ENCODE measurements at regions not wholly inside any gene's neighbourhood (a gene's known extent, or its start where the extent isn't known, plus 50 kb on each side); places are given as distances from the start of the nearest gene placed in this dataset.
"Not testable (repeated sequence)": the region's sequence is repeated elsewhere in the genome, so short reads cannot be mapped to it uniquely, and the experiment has no call there.

DNA sequence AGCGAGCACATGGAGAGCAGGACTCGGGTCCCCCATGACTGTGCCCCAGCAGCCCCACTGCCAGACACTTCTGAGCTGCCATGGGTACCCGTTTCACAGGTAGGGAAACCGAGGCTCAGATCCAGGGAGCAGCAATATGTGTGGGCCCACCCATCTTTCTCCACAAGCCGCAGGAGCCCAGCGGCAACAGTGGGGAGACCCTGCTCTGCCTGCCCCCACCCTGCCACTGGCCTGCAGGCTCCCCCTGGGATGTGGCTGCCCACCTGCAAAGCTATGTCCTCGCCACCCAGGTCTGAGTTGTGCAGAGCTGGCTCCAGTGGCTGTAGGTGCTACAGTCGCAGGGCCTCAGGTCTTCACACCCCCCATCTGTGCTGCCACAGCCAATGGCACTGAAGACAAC, 50.6 kb upstream of the C1QTNF9B start:
- no peak for DNase-seq

DNA sequence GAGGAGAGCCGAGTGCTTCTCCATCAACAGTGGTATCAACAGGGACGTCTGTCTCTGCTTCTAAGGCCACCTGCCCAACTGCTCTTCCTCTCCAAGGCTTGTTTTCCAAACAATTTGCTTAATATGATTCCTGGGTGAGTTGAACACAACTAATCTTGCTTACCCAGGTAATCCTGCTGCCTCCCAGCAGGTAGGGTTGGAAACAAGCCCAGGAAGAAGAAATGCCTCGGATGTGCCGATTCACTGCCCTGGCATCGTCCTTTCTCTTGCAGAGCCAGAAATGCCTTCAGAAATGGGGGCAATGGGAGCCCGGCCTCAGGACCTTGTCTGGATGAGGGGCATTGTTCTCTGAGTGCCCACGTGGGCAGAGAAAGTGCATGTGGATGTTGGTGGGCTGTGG, 51.9 kb upstream of the C1QTNF9B start:
- DNase-seq: no peak

DNA sequence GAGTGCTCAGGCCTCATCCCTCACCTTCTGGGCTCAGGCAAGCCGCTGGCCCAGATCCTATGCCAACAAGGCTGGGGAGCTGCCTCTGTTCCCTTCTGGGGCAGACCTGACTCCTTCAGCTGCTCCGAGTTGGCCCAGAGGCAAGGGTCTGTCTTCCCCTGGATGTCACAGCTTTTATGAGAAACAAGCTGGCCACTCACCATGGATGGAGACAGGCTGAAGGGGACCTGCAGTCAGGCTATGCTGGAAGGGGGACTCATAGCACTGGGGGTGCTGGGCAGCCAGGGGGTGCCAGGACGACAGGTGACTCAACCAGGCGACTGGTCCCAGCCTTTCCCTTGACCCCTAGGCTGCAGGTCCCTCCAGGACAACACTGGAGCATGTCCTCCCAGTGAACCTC, 52.4 kb upstream of the C1QTNF9B start:
- DNase-seq: no peak

DNA sequence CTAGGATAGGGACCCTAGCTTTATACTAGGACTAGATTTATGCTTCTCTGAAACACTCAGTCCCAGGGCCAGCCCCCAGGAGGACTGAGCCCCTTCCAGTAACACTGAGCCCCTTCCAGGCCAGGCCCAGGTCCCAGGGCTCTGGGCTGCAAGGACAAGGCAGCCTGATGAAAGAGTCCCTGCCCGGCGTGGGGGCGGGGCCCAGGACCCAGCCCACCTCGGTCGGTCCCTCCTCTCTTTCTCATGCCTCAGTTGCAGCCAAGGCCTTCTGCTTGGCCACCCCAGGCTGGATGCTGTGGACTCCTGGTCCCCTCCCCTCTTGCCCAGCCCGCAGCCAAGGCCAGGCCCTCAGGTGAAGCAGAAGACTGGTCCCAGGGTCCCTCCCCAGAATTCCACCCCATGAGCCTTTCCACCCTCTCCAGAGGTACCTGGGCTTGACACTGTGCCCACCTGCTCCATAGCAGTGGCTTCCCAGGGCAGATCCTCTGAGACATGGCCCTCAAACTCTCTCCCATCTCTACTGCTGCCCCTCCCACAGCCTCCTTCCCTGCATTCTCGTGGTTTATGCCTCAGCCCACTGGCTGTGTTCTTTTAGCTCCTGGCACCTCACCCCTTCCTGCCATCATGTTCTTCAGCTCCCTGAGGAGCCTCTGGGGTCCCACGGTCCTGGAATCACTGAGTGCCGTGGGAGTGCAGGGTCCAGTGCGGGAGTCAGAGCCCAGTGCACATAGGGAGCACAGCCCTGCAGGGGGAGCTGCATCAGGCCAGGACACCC, 53.6 kb upstream of the C1QTNF9B start:
- no peak for DNase-seq

DNA sequence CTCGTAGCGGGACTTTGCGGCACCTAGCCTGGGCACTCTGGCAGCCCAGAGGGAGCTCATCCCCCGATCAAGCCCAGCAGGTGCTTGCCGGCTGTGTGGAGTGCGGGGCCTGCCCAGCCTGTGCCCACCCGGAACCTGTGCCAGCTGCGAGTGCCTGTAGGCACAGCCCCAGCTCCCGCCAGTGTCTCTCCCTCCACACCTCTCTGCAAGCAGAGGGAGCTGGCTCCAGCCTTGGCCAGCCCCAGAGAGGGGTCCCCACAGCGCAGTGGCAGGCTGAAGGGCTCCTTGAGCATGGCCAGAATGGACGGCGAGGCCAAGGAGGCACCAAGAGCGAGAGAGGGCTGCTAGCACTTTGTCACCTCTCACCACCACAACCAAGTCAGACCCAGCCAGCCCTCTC, 55.5 kb upstream of the C1QTNF9B start:
- no peak for DNase-seq

DNA sequence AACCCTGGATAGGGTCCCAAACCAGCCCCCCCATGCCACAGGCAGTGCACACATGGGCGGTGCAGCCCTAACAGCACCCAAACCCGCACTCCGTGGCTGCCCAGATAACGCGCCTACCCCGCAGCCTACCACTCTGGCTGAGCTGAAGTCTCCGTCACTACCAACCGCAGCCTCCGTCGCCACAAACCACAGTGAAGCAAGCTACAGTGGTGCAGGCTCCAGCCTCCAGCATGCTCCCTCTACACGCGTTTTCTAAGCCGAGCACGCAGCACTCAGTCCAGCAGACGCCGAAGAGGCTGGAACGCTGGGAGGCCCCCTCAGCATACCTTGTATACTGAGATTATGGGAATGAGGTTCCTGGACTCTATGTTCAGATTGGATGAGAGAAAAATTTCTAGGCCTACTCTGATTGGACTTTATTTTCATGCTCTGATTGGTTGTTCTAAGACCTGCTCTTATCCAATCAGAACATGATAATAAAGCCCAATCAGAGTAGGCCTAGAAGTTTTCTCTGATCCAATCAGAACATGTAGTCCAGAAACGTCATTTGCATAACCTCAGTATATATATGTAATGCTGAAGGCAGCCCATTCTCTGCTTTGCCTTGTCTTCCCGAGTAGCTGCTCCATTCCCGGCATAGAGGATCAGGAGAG, 56.7 kb upstream of the C1QTNF9B start:
- no peak for DNase-seq

DNA sequence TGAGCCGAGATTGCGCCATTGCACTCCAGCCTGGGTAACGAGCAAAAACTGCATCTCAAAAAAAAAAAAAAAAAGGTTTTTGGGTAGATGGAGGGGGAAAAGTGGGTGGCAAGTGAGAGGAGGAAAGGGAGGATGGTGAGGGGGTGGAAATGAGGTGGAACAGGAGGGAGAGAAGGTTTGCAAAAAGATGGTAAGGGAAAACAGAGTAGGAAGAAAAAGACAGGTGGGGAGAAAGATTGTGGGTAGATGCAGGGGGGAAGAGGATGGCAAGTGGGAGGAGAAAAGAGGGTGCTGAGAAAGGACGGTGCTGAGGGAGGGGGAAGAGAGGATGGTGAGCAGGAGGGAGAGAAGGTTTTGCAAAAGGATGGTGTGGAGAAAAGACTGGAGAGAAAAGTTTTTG, 57.8 kb upstream of the C1QTNF9B start:
- no peak for DNase-seq

DNA sequence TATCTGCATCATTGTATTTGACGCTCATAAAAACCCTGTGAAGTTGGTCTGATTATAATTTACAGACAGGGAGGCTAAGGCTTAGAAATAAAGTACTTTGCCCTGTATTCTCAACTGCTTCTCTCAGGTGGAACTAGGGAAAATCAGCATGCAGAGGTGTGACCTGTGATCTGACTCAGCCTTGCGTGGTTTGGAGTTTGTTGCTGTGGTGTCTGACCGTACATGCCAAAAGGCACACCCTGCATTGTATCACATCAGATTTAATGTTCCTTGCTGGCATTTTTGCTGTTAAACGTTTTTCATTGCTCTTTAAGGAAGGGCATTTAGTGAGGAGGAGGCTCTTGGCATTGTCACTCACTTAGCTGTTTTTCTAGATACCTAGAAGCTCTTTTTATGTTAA, 58.8 kb upstream of the C1QTNF9B start:
- peak; percentile 20 for DNase-seq

DNA sequence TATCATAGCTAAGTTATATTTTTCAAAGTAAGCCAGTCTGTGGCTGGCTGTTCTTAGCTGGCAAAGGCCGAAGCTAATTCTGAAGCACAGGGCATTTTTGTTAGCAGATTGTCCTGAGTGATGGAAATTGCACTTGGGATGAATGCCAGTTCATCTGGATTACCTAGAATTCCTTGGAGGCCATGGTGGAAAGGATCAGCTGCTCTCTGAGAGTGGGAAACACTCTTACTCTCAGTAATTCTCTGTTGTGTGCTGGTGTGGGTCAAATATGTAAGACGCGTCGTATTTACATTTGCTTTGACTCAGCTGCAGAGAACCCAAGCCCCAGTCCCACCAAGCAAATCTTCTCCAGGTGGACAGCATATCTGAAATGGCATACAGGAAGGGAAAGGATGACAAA, 60.7 kb upstream of the C1QTNF9B start:
- DNase-seq: no peak

DNA sequence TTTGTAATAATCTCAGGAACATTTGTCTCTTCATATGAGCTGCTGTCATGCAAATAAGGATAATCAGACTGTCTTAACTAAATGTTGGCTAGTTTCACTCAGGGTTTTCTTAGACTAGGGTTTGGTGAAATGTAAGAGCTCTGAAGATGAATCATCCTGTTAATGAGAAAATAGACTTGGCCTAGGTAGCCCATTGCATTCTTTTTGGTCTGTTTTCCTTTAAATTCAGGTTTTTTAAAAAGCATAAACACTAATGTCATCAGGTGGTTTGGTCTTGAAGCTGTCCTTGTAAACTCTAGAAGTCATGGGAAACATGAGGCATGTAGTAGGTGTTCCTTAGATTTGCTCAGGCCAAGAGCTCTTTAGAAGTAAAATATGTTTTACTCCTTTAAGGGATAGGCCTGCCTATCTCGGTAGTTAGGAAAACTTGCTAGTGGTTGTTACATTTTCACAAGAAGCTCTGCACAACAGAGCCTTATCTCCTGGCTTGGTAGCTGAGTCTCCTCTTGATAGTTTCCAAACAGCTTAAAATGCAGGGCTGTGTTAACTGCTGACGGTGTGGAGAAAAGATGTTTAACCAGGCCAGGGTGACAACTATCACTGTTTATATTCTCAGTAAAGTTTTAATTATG, 62.0 kb upstream of the C1QTNF9B start:
- no peak for DNase-seq

DNA sequence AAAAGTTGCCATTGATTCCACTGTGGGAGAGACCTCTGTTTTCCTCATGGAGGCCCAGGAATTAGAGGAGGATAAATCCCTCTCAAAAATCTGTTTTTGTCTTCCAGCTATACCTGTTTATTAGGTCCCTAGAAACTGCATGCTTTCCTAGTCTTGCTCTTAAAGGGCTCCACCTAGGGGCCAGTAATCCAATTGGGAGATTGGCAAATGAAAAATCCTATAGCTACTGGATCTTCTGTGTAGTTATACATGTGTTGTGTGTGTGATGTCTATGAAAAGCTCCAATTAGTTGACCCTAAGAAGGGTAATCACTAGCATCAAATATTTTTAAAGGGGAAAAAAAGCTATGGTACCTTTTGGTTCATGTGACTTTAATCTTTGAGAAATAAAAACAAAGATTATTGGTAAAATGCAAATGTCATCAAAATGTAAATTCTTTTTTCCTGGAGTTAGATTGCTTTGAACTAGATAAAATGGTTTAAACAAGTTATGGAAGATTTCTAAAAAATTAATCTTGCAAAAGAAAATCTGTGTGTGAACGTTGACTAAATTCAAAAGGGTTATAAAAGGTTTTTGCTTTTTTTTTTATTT, 63.4 kb upstream of the C1QTNF9B start:
- DNase-seq: no peak

DNA sequence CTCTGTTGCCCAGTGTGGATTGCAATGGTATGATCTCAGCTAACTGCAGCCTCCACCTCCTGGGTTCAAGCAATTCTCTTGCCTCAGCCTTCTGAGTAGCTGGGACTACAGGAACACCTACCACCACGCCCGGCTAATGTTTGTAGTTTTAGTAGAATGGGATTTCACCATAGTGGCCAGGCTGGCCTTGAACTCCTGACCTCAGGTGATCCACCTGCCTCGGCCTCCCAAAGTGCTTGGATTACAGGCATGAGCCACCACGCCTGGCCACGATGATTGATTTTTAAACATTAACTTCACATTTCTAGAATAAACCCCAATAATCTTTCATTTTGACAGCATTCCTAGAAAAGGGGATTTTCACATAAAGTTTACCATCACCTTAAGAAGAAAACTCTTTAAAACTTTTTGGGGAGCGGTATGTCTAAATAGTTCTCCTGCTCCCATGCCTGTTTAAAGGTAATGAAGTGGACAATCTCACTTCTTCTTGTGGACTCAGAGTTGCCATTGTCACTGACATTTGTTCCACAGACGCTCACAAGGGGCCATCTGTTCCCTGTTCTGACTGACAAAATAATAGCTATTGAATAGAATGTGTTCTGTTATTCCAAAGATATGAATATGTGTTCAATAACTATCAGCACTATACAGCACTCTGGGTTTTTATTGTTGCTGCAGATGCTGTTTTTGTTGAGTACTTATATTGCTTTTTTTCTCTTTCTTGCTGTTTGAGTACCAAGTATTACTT, 66.1 kb upstream of the C1QTNF9B start:
- no peak for DNase-seq

DNA sequence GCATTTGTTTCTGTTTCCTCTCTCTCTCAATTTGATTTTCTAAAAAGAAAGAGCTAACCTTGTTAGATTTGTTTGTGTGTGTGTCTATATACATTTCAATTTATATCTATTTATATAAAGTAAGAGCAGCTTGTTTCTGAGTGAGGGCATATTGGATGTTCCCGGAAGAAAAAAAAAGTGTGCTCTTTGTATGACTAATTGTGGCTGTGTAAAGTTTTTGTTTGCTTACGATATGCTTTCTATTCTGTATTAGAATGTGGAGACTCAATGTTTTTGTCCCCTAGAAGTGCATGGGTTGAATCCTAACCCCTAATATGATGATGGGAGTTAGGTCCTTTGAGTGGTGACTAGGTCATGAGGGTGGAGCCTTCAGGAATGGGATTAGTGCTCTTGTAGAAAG, 66.6 kb upstream of the C1QTNF9B start:
- no peak for DNase-seq

DNA sequence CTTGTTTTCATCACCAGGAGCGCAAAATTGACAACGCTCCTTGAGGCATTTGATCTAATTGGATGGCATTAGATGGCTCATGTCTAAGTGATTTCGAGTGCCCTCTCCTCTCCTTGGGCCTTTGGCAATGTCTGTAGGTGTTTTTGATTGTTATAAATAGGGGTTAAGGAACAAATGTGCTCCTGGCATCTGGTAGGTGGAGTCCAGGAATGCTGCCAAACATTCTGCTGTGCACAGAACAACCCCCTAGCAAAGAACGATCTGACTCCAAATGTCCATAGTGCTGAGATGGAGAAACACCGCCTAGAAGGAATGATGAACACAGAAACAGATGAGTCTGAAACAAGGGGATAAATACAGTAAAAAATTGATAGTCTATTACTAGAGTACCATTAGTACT, 68.0 kb upstream of the C1QTNF9B start:
- no peak for DNase-seq

DNA sequence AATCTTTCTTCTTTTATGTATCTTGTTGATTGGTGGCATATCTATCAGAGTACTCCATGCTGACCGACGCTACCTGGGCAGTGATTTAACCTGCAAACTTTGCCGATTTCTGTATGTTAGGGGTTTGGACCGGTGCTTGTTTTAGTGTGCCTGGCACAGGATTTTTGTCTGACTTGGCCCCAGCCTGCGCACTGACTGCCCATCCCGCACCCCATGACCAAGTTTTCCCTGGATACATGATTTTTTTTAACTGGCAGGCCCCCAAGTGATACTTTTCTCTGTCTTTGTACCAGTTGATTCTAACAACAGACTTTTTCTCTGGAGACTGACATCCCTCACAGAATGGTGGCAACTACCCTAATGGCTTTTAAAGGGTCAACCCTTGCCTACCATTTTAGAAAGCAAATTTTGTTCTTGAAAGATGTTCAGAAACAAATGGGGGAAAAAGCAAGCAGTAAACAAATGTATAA, 69.0 kb upstream of the C1QTNF9B start:
- no peak for DNase-seq

DNA sequence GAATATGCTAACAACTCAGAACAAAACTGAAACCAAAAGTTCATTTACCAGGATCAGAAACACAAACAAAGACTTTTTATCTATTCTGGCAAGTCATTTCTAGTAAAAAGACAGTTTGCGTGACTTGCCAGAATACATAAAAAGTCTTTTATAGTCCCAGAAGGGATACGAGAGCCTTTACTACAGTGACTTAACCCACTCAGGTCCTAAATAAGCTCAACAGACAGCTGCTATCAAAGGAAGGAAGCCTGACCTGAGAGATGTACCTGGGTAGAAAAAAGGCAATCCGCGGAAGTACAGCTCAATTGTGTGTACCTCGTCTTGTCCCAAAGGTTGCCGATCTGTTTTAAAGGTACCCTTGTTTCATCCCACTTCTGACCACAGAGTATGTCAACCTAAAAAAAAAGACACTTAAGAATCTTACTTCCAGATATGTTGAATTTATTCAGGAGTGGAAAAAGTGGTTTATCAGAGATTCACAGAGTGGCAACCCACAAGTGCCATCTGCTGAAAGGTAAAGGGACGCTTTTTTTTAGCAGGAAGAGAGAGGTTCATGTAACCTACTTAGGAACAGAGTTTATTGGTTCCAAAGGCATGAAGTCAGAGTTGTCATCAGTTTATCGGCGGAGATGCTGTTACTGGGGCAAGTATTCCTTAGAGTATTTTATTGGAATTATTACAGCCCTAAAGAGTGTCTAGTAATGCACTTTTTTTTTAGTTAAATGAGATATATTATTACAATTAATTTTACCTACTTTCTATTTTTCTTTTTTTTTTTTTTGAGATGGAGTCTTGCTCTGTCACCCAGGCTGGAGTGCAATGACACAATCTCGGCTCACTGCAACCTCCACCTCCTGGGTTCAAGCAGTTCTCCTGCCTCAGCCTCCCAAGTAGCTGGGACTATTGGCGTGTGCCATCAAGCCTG, 69.7 kb upstream of the C1QTNF9B start:
- DNase-seq: no peak

DNA sequence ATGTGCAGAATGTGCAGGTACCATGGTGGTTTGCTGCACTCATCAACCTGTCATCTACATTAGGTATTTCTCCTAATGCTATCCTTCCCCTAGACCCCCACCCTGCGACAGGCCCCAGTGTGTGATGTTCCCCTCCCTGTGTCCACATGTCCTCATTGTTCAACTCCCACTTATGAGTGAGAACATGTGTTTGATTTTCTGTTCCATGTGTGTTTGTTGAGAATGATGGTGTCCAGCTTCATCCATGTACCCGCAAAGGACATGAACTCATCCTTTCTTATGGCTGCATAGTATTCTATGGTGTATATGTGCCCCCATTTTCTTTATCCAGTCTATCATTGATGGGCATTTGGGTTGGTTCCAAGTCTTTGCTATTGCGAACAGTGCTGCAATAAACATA, 70.5 kb upstream of the C1QTNF9B start:
- DNase-seq: not testable (repeated sequence)

DNA sequence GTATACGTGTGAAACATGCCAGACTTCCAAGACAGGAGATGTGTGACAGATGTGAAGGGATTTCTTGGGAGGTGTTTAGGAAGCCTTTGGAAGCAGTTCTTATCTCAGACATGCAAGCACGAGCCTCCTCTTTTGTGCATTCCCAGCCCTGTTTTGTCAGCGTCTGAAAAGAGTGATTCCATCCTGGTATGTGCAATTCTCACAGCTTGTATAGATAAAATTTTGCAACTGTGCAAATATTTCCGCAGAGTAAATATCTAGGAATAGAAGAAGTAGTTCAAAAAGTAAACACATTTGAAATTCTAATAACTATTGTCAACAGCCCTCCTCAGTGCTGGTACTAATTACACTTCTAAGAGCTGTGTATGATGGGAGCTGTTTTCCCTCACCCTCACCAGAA, 72.3 kb upstream of the C1QTNF9B start:
- no peak for DNase-seq

DNA sequence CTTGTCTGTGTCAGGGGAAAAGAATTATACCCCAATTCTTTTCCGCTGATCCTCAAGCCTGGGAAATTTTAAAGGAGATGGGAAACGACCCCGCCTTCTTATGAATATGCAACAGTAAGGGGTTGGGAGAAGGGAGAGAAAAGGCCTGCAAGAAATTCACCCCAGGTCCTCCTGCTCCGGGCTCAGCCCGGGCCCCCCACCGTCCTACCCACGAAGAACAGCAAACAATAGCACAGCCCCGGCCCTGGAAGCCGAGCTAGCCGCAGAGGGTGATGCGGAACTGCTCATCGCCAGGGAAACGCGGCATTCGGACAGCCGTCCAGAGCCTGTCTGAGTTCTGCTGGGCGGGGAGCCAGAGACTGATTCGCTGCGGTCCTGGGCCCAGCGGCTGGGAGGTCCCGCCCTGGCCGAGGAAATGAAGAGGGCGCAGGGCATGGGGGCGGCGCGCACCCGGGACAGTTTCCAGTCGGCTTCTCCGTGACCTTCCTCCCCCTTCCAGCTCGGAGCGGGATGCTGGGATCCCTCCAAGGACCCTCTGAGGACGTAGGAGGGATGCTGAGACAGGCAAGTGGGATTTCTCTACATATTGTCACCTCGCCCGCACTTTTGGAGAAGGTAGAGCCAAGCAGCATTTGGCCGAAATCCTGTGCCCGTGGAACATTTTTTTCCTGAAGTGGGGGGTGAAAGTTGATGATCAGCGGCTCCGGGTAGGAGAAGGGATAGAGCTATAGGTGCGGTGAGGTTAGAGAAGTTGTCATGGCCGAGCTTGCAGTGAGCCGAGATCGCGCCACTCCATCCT, 82.3 kb upstream of the C1QTNF9B start:
- peak; percentile 48 for DNase-seq

DNA sequence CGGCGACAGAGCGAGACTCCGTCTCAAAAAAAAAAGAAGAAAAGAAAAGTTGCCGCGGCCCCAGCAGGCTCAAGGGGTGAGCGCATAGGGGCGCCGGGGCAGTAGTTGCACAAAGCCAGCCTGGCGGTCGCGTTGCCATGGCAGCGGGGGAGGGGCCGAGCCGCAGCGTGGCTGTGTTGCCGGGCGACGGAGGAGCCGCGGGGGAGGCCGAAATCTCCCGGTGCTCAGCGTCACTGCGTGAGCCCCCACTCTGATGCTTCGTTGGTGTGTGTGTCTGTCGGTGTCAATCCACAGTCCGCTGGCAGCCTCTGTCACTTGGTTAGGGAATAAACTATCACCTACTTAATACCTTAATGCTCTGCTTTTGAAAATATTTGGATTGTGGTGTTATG, 82.9 kb upstream of the C1QTNF9B start:
- peak; percentile 90 for DNase-seq

DNA sequence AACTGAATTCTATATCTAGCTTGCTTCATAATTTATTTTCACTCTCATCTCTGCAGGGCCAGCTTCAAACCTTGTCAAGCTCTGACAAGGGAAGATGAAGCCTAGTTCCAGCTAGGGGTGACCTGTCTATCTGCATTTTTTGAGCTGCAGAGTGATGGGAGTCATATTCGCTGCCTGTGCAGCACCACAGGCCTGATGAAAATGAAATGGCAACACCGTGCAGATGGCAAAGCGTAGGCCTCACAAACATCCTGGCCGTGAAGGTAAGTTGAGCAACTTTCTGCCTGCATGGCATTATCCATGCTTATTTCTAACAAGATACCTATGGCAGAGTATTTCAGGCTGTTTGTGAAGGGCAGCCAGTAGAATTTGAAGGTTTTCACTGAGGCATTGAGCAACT, 86.4 kb upstream of the C1QTNF9B start:
- no peak for DNase-seq
